ENCODE measurements at regions not wholly inside any gene's neighbourhood (a gene's known extent, or its start where the extent isn't known, plus 50 kb on each side); places are given as distances from the start of the nearest gene placed in this dataset.

DNA sequence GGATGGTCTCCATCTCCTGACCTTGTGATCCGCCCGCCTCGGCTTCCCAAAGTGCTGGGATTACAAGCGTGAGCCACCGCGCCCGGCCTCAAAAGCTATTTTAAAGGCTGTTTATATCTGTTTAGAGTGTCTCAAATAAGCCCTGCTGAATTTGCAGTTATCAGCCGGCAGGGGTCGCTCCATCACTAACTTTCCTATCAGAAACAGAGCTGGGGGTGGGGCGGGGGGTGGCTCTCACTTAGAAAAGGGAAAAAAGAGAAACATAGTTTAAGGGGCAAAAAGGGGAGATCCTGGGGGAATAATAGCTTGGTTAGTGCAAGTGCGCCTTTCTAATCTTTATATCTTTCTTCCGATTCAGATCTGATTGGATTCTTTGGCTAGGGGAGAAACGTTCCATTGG lies 450.7 kb downstream of the UBE2NL start:
- ATAC-seq = no peak
- DNase-seq (ENCODE audit: missing footprints) = no peak
- intact Hi-C loops (cut with DNase I) = no loop called here

DNA sequence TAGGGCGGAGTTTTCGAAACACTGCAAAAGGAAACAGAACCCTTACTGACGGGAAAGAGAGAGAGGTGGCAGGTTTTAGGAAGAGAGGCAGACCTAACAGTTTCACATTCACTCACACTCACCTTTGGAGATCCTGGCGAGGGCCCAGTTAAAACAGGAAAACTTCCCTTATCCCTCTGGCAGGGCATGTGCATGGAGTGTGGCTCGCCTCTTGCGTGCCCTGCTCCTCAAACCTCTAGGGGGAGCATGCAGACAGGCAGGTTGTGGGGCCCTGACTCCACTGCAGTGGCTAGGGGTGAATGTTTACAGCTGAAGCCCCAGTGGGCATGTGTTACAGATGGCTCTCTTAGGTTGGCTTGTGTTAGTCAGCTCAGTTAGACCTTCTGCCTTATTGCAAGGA lies 451.5 kb downstream of the UBE2NL start:
- DNase-seq (ENCODE audit: missing footprints) = no peak
- ATAC-seq = no peak
- intact Hi-C loops (cut with DNase I) = no loop called here

DNA sequence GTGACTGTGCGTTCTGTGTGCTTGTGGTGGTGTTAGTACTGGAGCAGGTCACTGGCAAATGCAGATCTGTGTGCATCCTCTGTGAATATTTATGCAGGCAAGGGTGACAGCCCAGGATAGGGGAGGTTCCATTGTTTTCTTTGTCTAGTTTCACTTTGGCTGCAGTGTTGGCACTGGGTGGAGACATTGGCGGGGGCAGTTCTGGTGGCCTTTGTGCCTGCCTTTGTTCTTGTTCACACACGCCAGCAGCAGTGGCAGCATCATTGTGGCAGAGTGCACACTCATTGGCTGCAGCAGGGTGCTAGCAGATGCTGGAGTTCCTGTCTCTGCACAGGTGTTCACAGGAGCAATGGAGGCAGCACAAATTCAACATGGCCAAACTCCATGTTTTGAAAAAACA lies 495.3 kb downstream of the UBE2NL start:
- intact Hi-C loops (cut with DNase I) = no loop called here
- ATAC-seq = no peak
- no peak for DNase-seq (ENCODE audit: missing footprints)

DNA sequence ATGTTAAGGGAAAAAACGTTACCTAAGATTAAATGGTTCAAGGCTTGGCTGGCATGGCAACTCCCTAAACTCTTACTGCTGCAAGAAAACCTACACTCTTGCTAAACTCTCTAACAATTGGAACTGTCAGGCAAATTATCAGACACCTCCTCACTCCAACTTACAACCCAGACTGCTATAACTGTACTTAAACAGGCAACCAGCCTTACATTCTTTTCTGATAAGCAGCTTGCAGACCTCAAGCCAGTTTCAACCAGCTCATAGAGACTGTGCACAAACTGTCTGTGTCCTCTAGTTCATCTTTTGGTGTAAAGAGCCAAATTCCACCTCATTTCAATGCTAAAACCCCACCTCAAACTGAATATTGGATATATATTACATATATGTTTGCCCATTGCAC lies 504.9 kb downstream of the UBE2NL start:
- ATAC-seq (no peak), DNase-seq (ENCODE audit: missing footprints) (no peak)
- intact Hi-C loops (cut with DNase I) = no loop called here

Data from Right ventricle myocardium inferior (tissue), 1 donor.